ENCODE measurements at regions not wholly inside any gene's neighbourhood (a gene's known extent, or its start where the extent isn't known, plus 50 kb on each side); places are given as distances from the start of the nearest gene placed in this dataset.

DNA sequence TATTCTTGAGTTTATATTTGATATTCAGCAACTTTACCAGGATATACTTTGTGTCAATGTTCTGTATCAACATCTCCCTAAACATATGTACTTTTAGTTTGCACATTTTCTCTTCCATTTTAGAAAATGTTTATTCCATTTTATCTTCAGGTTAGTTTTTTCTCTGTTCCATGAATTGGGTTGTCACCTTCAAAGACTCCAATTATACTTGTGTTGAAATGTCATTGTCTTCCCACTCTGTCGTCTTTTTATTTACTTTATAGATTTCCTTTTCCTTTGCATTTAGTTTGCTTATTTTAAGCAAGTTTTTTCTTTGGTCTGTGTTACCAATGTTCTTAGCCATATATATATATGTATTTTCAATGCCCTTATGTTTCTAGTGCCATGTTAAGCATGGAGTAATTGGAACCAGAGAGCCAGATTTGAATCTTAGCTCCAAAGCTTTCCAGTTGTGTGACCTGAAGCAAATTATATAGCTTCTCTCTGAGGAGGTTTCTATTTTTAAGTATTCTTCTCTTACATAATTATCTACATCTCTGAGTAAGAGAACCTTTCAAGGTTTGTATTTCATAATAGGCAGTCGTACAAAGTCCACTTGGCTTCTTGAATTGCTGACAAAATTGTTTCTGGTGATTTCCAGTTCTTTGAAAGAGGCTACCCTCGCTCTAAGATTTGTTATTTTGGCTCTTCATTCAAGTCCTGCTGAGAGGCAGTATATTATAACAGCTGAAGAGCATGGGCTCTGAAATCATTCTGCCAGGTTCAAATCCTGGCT lies 85.8 kb upstream of the DYRK2 start:
- DNase-seq (no peak), ATAC-seq (ENCODE audit: insufficient read depth, low read depth) (no peak)
- Histone ChIP-seq H3K4me1 (ENCODE audit: insufficient read depth, low read length) (no peaks in the 10 kb centered on the region), H4K20me1 (ENCODE audit: insufficient read depth, low read length) (no peaks in the 10 kb centered on the region), H3K9me3 (ENCODE audit: insufficient read depth, low read length, severe bottlenecking) (peaks cover 5% of the 10 kb centered on the region), H3K27me3 (ENCODE audit: insufficient read depth, low read length, poor library complexity) (no peaks in the 10 kb centered on the region), H2AFZ (ENCODE audit: low read depth, low read length) (no peak overlapping the region), H3K4me3 (ENCODE audit: low read depth in 1 of 2, low read length in 2 of 2) (no peak overlapping the region), H3K79me2 (ENCODE audit: insufficient read depth, low read length) (no peaks in the 10 kb centered on the region), H3K4me2 (ENCODE audit: insufficient read depth, low read length) (no peak overlapping the region), H3K36me3 (ENCODE audit: insufficient read depth, low read length) (no peaks in the 10 kb centered on the region), H3K27ac (ENCODE audit: low read length) (no peak overlapping the region), H3K9ac (ENCODE audit: low read depth, low read length) (no peak overlapping the region)
- no peak for TF ChIP-seq EZH2 (IDR thresholded peaks at IDR 0.05; ENCODE audit: borderline replicate concordance, low read depth, low read length, severe bottlenecking)
- TF ChIP-seq, protein P1, sequence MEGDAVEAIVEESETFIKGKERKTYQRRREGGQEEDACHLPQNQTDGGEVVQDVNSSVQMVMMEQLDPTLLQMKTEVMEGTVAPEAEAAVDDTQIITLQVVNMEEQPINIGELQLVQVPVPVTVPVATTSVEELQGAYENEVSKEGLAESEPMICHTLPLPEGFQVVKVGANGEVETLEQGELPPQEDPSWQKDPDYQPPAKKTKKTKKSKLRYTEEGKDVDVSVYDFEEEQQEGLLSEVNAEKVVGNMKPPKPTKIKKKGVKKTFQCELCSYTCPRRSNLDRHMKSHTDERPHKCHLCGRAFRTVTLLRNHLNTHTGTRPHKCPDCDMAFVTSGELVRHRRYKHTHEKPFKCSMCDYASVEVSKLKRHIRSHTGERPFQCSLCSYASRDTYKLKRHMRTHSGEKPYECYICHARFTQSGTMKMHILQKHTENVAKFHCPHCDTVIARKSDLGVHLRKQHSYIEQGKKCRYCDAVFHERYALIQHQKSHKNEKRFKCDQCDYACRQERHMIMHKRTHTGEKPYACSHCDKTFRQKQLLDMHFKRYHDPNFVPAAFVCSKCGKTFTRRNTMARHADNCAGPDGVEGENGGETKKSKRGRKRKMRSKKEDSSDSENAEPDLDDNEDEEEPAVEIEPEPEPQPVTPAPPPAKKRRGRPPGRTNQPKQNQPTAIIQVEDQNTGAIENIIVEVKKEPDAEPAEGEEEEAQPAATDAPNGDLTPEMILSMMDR (IDR thresholded peaks at IDR 0.05; ENCODE audit: borderline replicate concordance, extremely low read depth, low read length, poor library complexity, severe bottlenecking), result no peak

DNA sequence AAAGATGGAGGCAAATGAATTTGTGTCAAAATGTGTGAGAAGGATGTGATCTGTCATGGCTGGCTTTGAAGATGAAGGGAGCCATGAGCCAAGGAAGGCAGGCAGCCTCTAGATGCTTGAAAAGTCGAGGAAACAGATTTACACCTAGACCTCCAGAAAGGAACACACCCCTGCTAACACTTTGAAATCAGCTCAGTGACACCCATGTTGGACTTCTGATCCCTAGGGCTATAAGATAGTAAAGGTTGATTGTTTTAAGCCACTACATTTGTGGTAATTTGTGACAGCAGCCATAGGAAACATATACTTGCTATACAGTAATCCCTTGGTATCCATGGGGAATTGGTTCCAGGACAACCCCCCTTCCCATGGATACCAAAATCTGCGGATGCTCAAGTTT lies 80.5 kb upstream of the DYRK2 start:
- no peaks in the 10 kb centered on the region for H3K27me3 ChIP-seq (ENCODE audit: insufficient read depth, low read length, poor library complexity)
- H3K27ac ChIP-seq (ENCODE audit: low read length), result no peak overlapping the region
- H3K4me1 ChIP-seq (ENCODE audit: insufficient read depth, low read length), result no peaks in the 10 kb centered on the region
- H3K4me2 ChIP-seq (ENCODE audit: insufficient read depth, low read length), result no peak overlapping the region
- DNase-seq (no peak), ATAC-seq (ENCODE audit: insufficient read depth, low read depth) (no peak)
- peaks cover 5% of the 10 kb centered on the region for H3K9me3 ChIP-seq (ENCODE audit: insufficient read depth, low read length, severe bottlenecking)
- H2AFZ ChIP-seq (ENCODE audit: low read depth, low read length), result no peak overlapping the region
- no peaks in the 10 kb centered on the region for H4K20me1 ChIP-seq (ENCODE audit: insufficient read depth, low read length)
- no peak overlapping the region for H3K9ac ChIP-seq (ENCODE audit: low read depth, low read length)
- no peak for TF ChIP-seq EZH2 (IDR thresholded peaks at IDR 0.05; ENCODE audit: borderline replicate concordance, low read depth, low read length, severe bottlenecking)
- TF ChIP-seq, protein P1 (IDR thresholded peaks at IDR 0.05; ENCODE audit: borderline replicate concordance, extremely low read depth, low read length, poor library complexity, severe bottlenecking), result no peak
- no peaks in the 10 kb centered on the region for H3K36me3 ChIP-seq (ENCODE audit: insufficient read depth, low read length)
- H3K79me2 ChIP-seq (ENCODE audit: insufficient read depth, low read length), result no peaks in the 10 kb centered on the region
- no peak overlapping the region for H3K4me3 ChIP-seq (ENCODE audit: low read depth in 1 of 2, low read length in 2 of 2)

DNA sequence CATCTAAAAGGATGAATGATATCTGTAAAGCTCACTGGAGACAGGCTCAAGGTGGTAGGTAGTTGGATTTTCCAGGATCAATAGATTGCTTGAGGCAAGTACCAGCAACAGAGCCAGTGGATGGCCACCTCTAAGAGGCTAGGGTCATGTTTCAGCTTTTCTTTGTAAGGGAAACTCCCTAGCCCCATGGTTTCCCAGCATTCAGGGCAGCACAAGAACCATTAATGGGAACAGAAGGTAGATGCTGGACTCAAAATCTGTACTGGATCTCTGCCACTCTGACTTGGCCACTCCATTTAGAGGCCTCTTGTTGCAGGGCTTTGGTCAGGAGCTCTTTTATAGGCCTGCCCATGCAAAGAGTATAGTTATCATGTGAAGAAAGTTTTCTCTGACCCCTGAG lies 76.1 kb upstream of the DYRK2 start:
- Histone ChIP-seq H3K27ac (ENCODE audit: low read length) (no peak overlapping the region), H4K20me1 (ENCODE audit: insufficient read depth, low read length) (no peaks in the 10 kb centered on the region), H3K27me3 (ENCODE audit: insufficient read depth, low read length, poor library complexity) (no peaks in the 10 kb centered on the region), H3K4me3 (ENCODE audit: low read depth in 1 of 2, low read length in 2 of 2) (no peak overlapping the region), H3K4me2 (ENCODE audit: insufficient read depth, low read length) (no peak overlapping the region), H3K9ac (ENCODE audit: low read depth, low read length) (no peak overlapping the region), H3K9me3 (ENCODE audit: insufficient read depth, low read length, severe bottlenecking) (no peaks in the 10 kb centered on the region), H2AFZ (ENCODE audit: low read depth, low read length) (no peak overlapping the region), H3K36me3 (ENCODE audit: insufficient read depth, low read length) (no peaks in the 10 kb centered on the region), H3K79me2 (ENCODE audit: insufficient read depth, low read length) (no peaks in the 10 kb centered on the region), H3K4me1 (ENCODE audit: insufficient read depth, low read length) (no peaks in the 10 kb centered on the region)
- no peak for TF ChIP-seq EZH2 (IDR thresholded peaks at IDR 0.05; ENCODE audit: borderline replicate concordance, low read depth, low read length, severe bottlenecking)
- TF ChIP-seq, protein P1 (IDR thresholded peaks at IDR 0.05; ENCODE audit: borderline replicate concordance, extremely low read depth, low read length, poor library complexity, severe bottlenecking), result no peak
- ATAC-seq (ENCODE audit: insufficient read depth, low read depth), result no peak
- no peak for DNase-seq
